Keratinocyte (primary cell): ENCODE measurements at regions not wholly inside any gene's neighbourhood (a gene's known extent, or its start where the extent isn't known, plus 50 kb on each side); places are given as distances from the start of the nearest gene placed in this dataset.
"Not testable (repeated sequence)": the region's sequence is repeated elsewhere in the genome, so short reads cannot be mapped to it uniquely, and the experiment has no call there.

Experiments
- DNase-seq: peaks from one replicate; pipeline ENCODE4 v3.0.0-alpha.2; 2011; ENCODE audit warnings: low read depth, missing footprints, low spot score
- FAIRE-seq: peaks from 2 replicates; lab custom pipeline; 2011; peaks lifted over from hg19 to GRCh38; lab: Jason Lieb, UNC
- H2AFZ ChIP-seq: 2 replicates; pipeline ENCODE4 v1.6.0; 2012; ENCODE audit warnings: low read length, control low read depth, inconsistent platforms; ENCODE audit not compliant: control insufficient read depth
- H3K27ac ChIP-seq: 2 replicates; pipeline ENCODE4 v1.5.1; 2011; ENCODE audit warnings: low read length; ENCODE audit not compliant: control insufficient read depth, insufficient read depth
- H3K27me3 ChIP-seq: 3 replicates; pipeline ENCODE4 v1.6.0; 2011; ENCODE audit warnings: low read length; ENCODE audit not compliant: control insufficient read depth, insufficient read depth; ENCODE audit errors: extremely low read depth
- H3K36me3 ChIP-seq, 2 experiments: 2 replicates in 1 of 2; 3 replicates in 1 of 2; pipeline ENCODE4 v1.5.1; 2011; ENCODE audit warnings: low read length in 2 of 2, mild to moderate bottlenecking in 1 of 2; ENCODE audit not compliant: control insufficient read depth in 2 of 2, insufficient read depth in 2 of 2; ENCODE audit errors: extremely low read depth in 1 of 2
- H3K4me1 ChIP-seq: 3 replicates; pipeline ENCODE4 v1.5.1; 2011; ENCODE audit warnings: low read length; ENCODE audit not compliant: control insufficient read depth, insufficient read depth; ENCODE audit errors: extremely low read depth
- H3K4me2 ChIP-seq: 3 replicates; pipeline ENCODE4 v1.6.0; 2011; ENCODE audit warnings: low read depth, low read length; ENCODE audit not compliant: control insufficient read depth, insufficient read depth; ENCODE audit errors: extremely low read depth
- H3K4me3 ChIP-seq, 3 experiments: fragments of 200-600 bp in 1 of 3; sonication (generic) in 1 of 3; 2 replicates in 2 of 3; 3 replicates in 1 of 3; pipeline ENCODE4 v1.5.1; 2011 to 2016; ENCODE audit warnings: low read length in 3 of 3, mild to moderate bottlenecking in 3 of 3, control low read depth in 2 of 3, inconsistent platforms in 1 of 3, low read depth in 1 of 3, mixed read lengths in 1 of 3, mixed run types in 1 of 3, moderate library complexity in 1 of 3; ENCODE audit not compliant: control insufficient read depth in 2 of 3, insufficient read depth in 2 of 3; ENCODE audit errors: extremely low read depth in 1 of 3
- H3K79me2 ChIP-seq: 2 replicates; pipeline ENCODE4 v1.6.0; 2012; ENCODE audit warnings: low read length; ENCODE audit not compliant: control insufficient read depth, insufficient read depth
- H3K9ac ChIP-seq: 3 replicates; pipeline ENCODE4 v1.6.0; 2011; ENCODE audit warnings: low read length; ENCODE audit not compliant: control insufficient read depth, insufficient read depth; ENCODE audit errors: extremely low read depth
- H3K9me1 ChIP-seq: 3 replicates; pipeline ENCODE4 v1.6.0; 2011; ENCODE audit warnings: low read length; ENCODE audit not compliant: control insufficient read depth, insufficient read depth; ENCODE audit errors: extremely low read depth
- H3K9me3 ChIP-seq: 2 replicates; pipeline ENCODE4 v1.5.1; 2012; ENCODE audit warnings: low read depth, low read length; ENCODE audit not compliant: control insufficient read depth
- H4K20me1 ChIP-seq: 3 replicates; pipeline ENCODE4 v1.6.0; 2011; ENCODE audit warnings: low read length; ENCODE audit not compliant: control insufficient read depth, insufficient read depth; ENCODE audit errors: extremely low read depth
- dilution Hi-C: fragments of 300-500 bp; cut with MboI; formaldehyde crosslinking; loops from one replicate; pipeline ENCODE4 v1.7.0; 2020; ENCODE audit warnings: low sequenced_read_pairs; ENCODE audit not compliant: extremely low pct_ligation_motif_present

- dilution Hi-C loops, H4K20me1 ChIP-seq, H3K79me2 ChIP-seq, H3K9me1 ChIP-seq, H3K9me3 ChIP-seq, H3K36me3 ChIP-seq, H3K4me1 ChIP-seq, H3K4me3 ChIP-seq, H3K4me2 ChIP-seq, H2AFZ ChIP-seq, FAIRE-seq, DNase-seq, H3K9ac ChIP-seq, H3K27ac ChIP-seq, H3K27me3 ChIP-seq: not testable (repeated sequence)
Measured at GRCh38 chr2:111266556-111266955, 145.8 kb downstream of the BCL2L11 start.

DNA sequence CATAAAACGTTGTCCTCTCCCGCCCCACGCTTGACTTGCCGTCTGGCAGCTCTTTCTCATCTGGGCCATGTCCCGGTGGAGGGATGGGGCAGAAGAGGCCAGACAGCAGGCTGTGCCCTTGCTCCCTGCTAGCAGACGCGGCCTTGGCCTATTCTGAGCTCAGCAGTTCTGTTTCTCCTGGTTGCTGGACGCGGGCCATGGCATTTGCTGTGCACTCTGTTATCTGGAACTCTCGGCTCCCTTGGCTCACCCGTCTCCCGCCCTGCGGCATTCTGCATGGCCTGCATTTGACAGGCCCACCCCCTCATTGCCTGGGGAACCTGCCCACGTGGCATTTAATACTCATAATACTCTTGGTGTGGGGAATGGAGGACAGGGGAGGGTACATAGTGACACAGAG lies 146.3 kb downstream of the BCL2L11 start:
- H3K9ac ChIP-seq, H3K27me3 ChIP-seq, H3K4me3 ChIP-seq, H3K4me1 ChIP-seq, dilution Hi-C loops, DNase-seq, H3K36me3 ChIP-seq, H4K20me1 ChIP-seq, H3K4me2 ChIP-seq, FAIRE-seq, H3K9me1 ChIP-seq, H3K27ac ChIP-seq, H2AFZ ChIP-seq, H3K9me3 ChIP-seq, H3K79me2 ChIP-seq: not testable (repeated sequence)

GRCh38 chr2:111269761-111270323 lies 149.1 kb downstream of the BCL2L11 start:
- DNase-seq, H3K4me3 ChIP-seq, H3K4me1 ChIP-seq, H3K9me3 ChIP-seq, H3K27ac ChIP-seq, H3K9me1 ChIP-seq, dilution Hi-C loops, H3K36me3 ChIP-seq, H3K27me3 ChIP-seq, H4K20me1 ChIP-seq, H3K4me2 ChIP-seq, H3K9ac ChIP-seq, FAIRE-seq, H2AFZ ChIP-seq, H3K79me2 ChIP-seq: not testable (repeated sequence)

DNA sequence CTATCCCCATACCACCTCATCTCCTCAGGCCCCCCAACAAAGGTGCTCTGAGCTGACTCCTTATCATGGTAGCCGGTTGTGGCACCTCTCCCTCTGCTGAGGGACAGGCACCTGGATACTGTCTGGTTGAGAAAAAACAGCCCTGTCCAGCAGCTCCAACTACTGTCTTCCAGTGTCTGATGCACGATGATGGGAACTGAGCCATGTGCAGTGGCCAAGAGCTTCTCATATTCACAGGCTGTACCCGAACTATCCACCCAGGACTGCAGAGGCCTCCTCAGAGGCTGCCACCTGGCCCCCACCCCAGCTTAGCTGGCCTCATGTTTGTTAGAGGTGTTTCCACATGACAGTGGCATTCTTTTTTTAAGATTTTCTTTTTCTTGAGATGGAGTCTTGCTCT lies 149.9 kb downstream of the BCL2L11 start:
- H4K20me1 ChIP-seq, FAIRE-seq, H3K36me3 ChIP-seq, H3K27ac ChIP-seq, H3K79me2 ChIP-seq, H3K4me2 ChIP-seq, H3K9ac ChIP-seq, H3K9me3 ChIP-seq, H3K4me3 ChIP-seq, H3K27me3 ChIP-seq, H2AFZ ChIP-seq, dilution Hi-C loops, H3K9me1 ChIP-seq, H3K4me1 ChIP-seq, DNase-seq: not testable (repeated sequence)

GRCh38 chr2:111271647-111272304 lies 151.1 kb downstream of the BCL2L11 start:
- H3K4me3 ChIP-seq, H4K20me1 ChIP-seq, H3K27ac ChIP-seq, H2AFZ ChIP-seq, H3K4me1 ChIP-seq, H3K79me2 ChIP-seq, H3K9me3 ChIP-seq, H3K9me1 ChIP-seq, H3K27me3 ChIP-seq, dilution Hi-C loops, DNase-seq, H3K9ac ChIP-seq, H3K4me2 ChIP-seq, H3K36me3 ChIP-seq: not testable (repeated sequence)
- FAIRE-seq: peak; percentile 67
